ENCODE measurements at regions not wholly inside any gene's neighbourhood (a gene's known extent, or its start where the extent isn't known, plus 50 kb on each side); places are given as distances from the start of the nearest gene placed in this dataset.

DNA sequence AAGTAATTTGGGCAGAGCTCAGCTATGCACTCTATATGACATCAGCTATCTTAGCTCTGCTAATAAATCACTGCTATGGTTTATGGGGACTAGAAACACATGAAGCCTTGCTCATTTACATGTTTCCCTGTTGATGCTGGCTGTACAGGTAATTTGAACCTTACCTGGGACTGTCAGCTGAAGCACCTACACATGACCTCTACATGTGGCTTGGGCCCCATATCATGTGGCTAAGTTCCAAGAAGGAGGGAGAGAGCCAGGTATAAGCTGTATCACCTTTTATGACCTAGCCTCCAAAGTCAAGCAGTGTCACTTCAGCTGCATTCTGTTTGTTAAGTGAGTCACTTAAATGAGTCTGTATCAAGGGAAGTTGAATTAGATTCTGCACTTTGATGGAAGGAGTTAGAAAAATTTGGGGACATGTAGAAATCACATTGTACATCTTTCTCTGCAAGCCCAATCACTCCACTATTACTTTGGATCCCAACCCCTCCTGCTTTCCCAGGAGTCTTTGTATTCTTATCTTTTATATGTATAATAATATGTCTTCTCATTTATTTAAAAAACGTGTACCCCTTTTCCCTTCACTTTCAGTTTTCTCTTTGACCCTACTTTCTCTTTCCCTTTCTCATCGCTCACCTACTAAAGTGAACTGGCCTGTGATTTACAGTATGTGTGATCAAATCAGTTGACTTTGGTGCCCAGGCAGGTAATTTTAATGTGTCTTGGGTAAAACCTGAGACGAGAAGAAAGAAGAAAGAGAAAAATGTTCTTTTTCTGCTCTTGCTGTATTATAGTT lies 53.4 kb upstream of the PRKACB start:
- H3K4me3 ChIP-seq, result no peak overlapping the region
- no peaks in the 10 kb centered on the region for H3K9me3 ChIP-seq (ENCODE audit: control insufficient read depth in 4 of 4, insufficient read depth in 3 of 4, low read length in 3 of 4)
- H3K36me3 ChIP-seq (ENCODE audit: control insufficient read depth in 4 of 4, insufficient read depth in 4 of 4, low read length in 4 of 4), result no peaks in the 10 kb centered on the region
- 40 to 49% methylated on average over 3 of the region's 3 CpGs for WGBS, 2 donors
- H3K9ac ChIP-seq (ENCODE audit: insufficient read depth in 1 of 2, low read length in 2 of 2), result no peak overlapping the region
- no peak overlapping the region for H3K27ac ChIP-seq (ENCODE audit: low read depth in 1 of 2, low read length in 1 of 2)
- no peaks in the 10 kb centered on the region for H3K27me3 ChIP-seq (ENCODE audit: control insufficient read depth in 3 of 3, insufficient read depth in 3 of 3, low read length in 2 of 3)
- DNase-seq (no peak), ATAC-seq (ENCODE audit: insufficient read depth, low FRiP score) (no peak)
- peaks cover 0 to 12% (median 0%) of the 10 kb centered on the region in 5 donors for H3K4me1 ChIP-seq (ENCODE audit: control insufficient read depth in 5 of 5, insufficient read depth in 5 of 5, low read length in 5 of 5)
- TF ChIP-seq, protein P1, sequence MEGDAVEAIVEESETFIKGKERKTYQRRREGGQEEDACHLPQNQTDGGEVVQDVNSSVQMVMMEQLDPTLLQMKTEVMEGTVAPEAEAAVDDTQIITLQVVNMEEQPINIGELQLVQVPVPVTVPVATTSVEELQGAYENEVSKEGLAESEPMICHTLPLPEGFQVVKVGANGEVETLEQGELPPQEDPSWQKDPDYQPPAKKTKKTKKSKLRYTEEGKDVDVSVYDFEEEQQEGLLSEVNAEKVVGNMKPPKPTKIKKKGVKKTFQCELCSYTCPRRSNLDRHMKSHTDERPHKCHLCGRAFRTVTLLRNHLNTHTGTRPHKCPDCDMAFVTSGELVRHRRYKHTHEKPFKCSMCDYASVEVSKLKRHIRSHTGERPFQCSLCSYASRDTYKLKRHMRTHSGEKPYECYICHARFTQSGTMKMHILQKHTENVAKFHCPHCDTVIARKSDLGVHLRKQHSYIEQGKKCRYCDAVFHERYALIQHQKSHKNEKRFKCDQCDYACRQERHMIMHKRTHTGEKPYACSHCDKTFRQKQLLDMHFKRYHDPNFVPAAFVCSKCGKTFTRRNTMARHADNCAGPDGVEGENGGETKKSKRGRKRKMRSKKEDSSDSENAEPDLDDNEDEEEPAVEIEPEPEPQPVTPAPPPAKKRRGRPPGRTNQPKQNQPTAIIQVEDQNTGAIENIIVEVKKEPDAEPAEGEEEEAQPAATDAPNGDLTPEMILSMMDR (IDR thresholded peaks at IDR 0.05; ENCODE audit: control extremely low read depth, extremely low read depth), result no peak

DNA sequence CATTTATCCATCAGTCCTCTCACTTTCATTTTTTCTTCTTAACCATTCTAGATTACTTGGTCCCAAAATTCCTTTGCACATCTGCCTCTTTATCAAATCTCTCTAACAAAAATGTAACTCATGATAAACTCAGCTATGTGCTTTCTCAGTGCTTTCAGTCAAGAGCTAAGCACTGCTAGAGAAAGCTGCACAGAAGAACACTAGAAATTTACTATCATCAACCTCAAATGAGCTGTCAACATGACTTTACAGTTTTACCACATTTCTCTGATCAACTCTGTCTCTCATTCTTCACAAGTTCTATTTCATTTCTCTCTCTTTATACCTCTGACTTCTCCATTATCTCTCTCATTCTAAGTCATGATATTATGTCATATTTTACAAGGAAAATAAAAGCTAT lies 54.2 kb upstream of the PRKACB start:
- no peak overlapping the region for H3K9ac ChIP-seq (ENCODE audit: insufficient read depth in 1 of 2, low read length in 2 of 2)
- TF ChIP-seq, protein P1 (IDR thresholded peaks at IDR 0.05; ENCODE audit: control extremely low read depth, extremely low read depth), result no peak
- ATAC-seq (ENCODE audit: insufficient read depth, low FRiP score) (no peak), DNase-seq (no peak)
- H3K4me1 ChIP-seq (ENCODE audit: control insufficient read depth in 5 of 5, insufficient read depth in 5 of 5, low read length in 5 of 5), result peaks cover 0 to 12% (median 0%) of the 10 kb centered on the region in 5 donors
- no peak overlapping the region for H3K4me3 ChIP-seq
- no peak overlapping the region for H3K27ac ChIP-seq (ENCODE audit: low read depth in 1 of 2, low read length in 1 of 2)
- no peaks in the 10 kb centered on the region for H3K27me3 ChIP-seq (ENCODE audit: control insufficient read depth in 3 of 3, insufficient read depth in 3 of 3, low read length in 2 of 3)
- H3K9me3 ChIP-seq (ENCODE audit: control insufficient read depth in 4 of 4, insufficient read depth in 3 of 4, low read length in 3 of 4), result no peaks in the 10 kb centered on the region
- H3K36me3 ChIP-seq (ENCODE audit: control insufficient read depth in 4 of 4, insufficient read depth in 4 of 4, low read length in 4 of 4), result no peaks in the 10 kb centered on the region

DNA sequence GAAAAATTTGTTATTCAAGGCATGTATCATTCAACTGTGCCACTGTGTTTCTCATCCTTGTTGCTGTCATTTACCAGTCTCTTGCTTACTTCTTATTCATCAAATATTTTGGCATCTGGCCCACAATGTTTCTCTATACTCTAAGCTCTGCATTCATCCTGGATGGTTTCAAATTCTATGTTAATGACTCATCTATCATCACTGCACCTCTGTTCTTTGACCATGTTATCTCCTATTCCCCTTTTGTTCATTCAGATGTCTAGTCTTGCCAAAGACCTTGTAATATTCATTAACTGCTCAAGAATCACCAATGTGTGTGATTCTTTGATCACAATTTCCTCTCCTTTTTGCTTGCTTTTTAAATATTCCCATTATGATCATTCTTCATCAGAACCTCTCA lies 54.6 kb upstream of the PRKACB start:
- Histone ChIP-seq H3K9me3 (ENCODE audit: control insufficient read depth in 4 of 4, insufficient read depth in 3 of 4, low read length in 3 of 4) (no peaks in the 10 kb centered on the region), H3K9ac (ENCODE audit: insufficient read depth in 1 of 2, low read length in 2 of 2) (no peak overlapping the region), H3K4me1 (ENCODE audit: control insufficient read depth in 5 of 5, insufficient read depth in 5 of 5, low read length in 5 of 5) (peaks cover 0 to 12% (median 0%) of the 10 kb centered on the region in 5 donors), H3K27ac (ENCODE audit: low read depth in 1 of 2, low read length in 1 of 2) (no peak overlapping the region), H3K4me3 (no peak overlapping the region), H3K36me3 (ENCODE audit: control insufficient read depth in 4 of 4, insufficient read depth in 4 of 4, low read length in 4 of 4) (no peaks in the 10 kb centered on the region), H3K27me3 (ENCODE audit: control insufficient read depth in 3 of 3, insufficient read depth in 3 of 3, low read length in 2 of 3) (no peaks in the 10 kb centered on the region)
- TF ChIP-seq, protein P1 (IDR thresholded peaks at IDR 0.05; ENCODE audit: control extremely low read depth, extremely low read depth), result no peak
- no peak for ATAC-seq (ENCODE audit: insufficient read depth, low FRiP score)
- no peak for DNase-seq

DNA sequence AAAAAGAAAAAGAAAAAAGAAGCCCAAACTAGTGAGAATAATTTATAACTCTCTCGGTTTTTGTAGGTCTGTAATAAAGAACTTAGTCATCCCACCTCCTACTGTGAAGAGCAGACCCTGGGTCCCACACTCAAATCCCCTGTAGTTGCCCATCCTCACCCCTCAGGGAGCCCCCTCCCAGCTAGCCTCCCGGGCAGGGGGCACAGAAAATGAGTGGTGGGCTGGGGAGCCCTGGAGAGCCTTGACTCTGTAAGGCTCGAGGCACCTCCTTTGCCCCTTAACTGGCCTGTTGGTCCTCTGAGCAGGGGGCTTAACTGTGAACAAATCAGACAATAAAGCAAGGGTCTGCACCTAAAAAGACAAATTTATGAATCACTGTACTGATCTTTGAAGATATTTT lies 57.5 kb upstream of the PRKACB start:
- Histone ChIP-seq H3K4me3 (no peak overlapping the region), H3K27me3 (ENCODE audit: control insufficient read depth in 3 of 3, insufficient read depth in 3 of 3, low read length in 2 of 3) (no peaks in the 10 kb centered on the region), H3K9me3 (ENCODE audit: control insufficient read depth in 4 of 4, insufficient read depth in 3 of 4, low read length in 3 of 4) (no peaks in the 10 kb centered on the region), H3K4me1 (ENCODE audit: control insufficient read depth in 5 of 5, insufficient read depth in 5 of 5, low read length in 5 of 5) (peaks cover 0 to 12% (median 0%) of the 10 kb centered on the region in 5 donors), H3K9ac (ENCODE audit: insufficient read depth in 1 of 2, low read length in 2 of 2) (no peak overlapping the region), H3K36me3 (ENCODE audit: control insufficient read depth in 4 of 4, insufficient read depth in 4 of 4, low read length in 4 of 4) (no peaks in the 10 kb centered on the region), H3K27ac (ENCODE audit: low read depth in 1 of 2, low read length in 1 of 2) (no peak overlapping the region)
- no peak for DNase-seq
- ATAC-seq (ENCODE audit: insufficient read depth, low FRiP score), result no peak
- 84 to 92% methylated on average over 3 of the region's 3 CpGs for WGBS, 2 donors
- TF ChIP-seq, protein P1 (IDR thresholded peaks at IDR 0.05; ENCODE audit: control extremely low read depth, extremely low read depth), result no peak

Measured in lung (tissue), 11 donors.